CD14-positive monocyte (primary cell): ENCODE measurements at regions not wholly inside any gene's neighbourhood (a gene's known extent, or its start where the extent isn't known, plus 50 kb on each side); places are given as distances from the start of the nearest gene placed in this dataset.

Source experiments
- DNase-seq, 3 donors: peaks; one replicate each; pipeline ENCODE4 v3.0.0-alpha.2; 2011 to 2022
- H2AFZ ChIP-seq: 2 replicates; pipeline ENCODE4 v1.6.0; 2012; ENCODE audit warnings: mild to moderate bottlenecking, low read depth, low read length, inconsistent platforms; ENCODE audit not compliant: insufficient read depth, poor library complexity, severe bottlenecking
- H3K27ac ChIP-seq, 2 donors: 1 replicate in 1 of 2; 2 replicates in 1 of 2; pipeline ENCODE4 v1.5.1; 2012 to 2013; ENCODE audit warnings: low read length in 2 of 2, control low read depth in 1 of 2, inconsistent platforms in 1 of 2, low read depth in 1 of 2, mild to moderate bottlenecking in 1 of 2
- H3K27me3 ChIP-seq, 2 donors: one replicate each; pipeline versions ENCODE4 v1.6.0 to v1.6.1; 2011 to 2013; ENCODE audit warnings: low read length in 2 of 2; ENCODE audit not compliant: control insufficient read depth in 2 of 2, insufficient read depth in 2 of 2
- H3K36me3 ChIP-seq, 2 donors: replicated peaks in 1 of 2; 1 replicate in 1 of 2; 2 replicates in 1 of 2; pipeline versions ENCODE4 v1.5.1 to v1.6.1; 2012 to 2013; ENCODE audit warnings: low read length in 2 of 2, control low read depth in 1 of 2, inconsistent platforms in 1 of 2, mild to moderate bottlenecking in 1 of 2; ENCODE audit not compliant: insufficient read depth in 2 of 2, control insufficient read depth in 1 of 2
- H3K4me1 ChIP-seq, 2 donors: 1 replicate in 1 of 2; 2 replicates in 1 of 2; pipeline versions ENCODE4 v1.5.1 to v1.6.1; 2012 to 2013; ENCODE audit warnings: low read length in 2 of 2, control low read depth in 1 of 2, inconsistent platforms in 1 of 2, mild to moderate bottlenecking in 1 of 2, moderate library complexity in 1 of 2; ENCODE audit not compliant: insufficient read depth in 2 of 2, control insufficient read depth in 1 of 2
- H3K4me2 ChIP-seq: replicated peaks from 2 replicates; pipeline ENCODE3; 2012; ENCODE audit warnings: low read length, moderate library complexity, mild to moderate bottlenecking; ENCODE audit not compliant: poor library complexity, severe bottlenecking; ENCODE audit errors: extremely low read depth
- H3K4me3 ChIP-seq, 3 experiments: fragments of 200-600 bp in 1 of 3; sonication (generic) in 1 of 3; replicated peaks in 1 of 3; 1 replicate in 2 of 3; 2 replicates in 1 of 3; pipeline ENCODE4 v1.5.1; 2011 to 2013; ENCODE audit warnings: low read length in 3 of 3, mild to moderate bottlenecking in 3 of 3, control low read depth in 2 of 3, low read depth in 2 of 3, inconsistent platforms in 1 of 3, moderate library complexity in 1 of 3
- H3K79me2 ChIP-seq: 2 replicates; pipeline ENCODE4 v1.6.0; 2012; ENCODE audit warnings: mild to moderate bottlenecking, control low read depth, inconsistent platforms, low read length, moderate library complexity; ENCODE audit not compliant: insufficient read depth
- H3K9ac ChIP-seq: 2 replicates; pipeline ENCODE4 v1.6.0; 2017; ENCODE audit warnings: low read length, mild to moderate bottlenecking; ENCODE audit not compliant: insufficient read depth, poor library complexity, severe bottlenecking
- H3K9me3 ChIP-seq, 2 donors: replicated peaks in 1 of 2; 1 replicate in 1 of 2; 2 replicates in 1 of 2; pipeline versions ENCODE4 v1.5.1 to v1.6.1; 2012 to 2013; ENCODE audit warnings: low read length in 2 of 2, control low read depth in 1 of 2; ENCODE audit not compliant: control insufficient read depth in 1 of 2, insufficient read depth in 1 of 2
- H4K20me1 ChIP-seq: 2 replicates; pipeline ENCODE4 v1.6.0; 2012; ENCODE audit warnings: mild to moderate bottlenecking, low read length, control low read depth, moderate library complexity; ENCODE audit not compliant: insufficient read depth
- H3K27ac Mint-ChIP-seq, 7 donors: one replicate each; pipeline ENCODE4 v1.8.0; 2020; ENCODE audit warnings: mild to moderate bottlenecking in 7 of 7, mixed read lengths in 7 of 7, moderate library complexity in 6 of 7, inconsistent platforms in 2 of 7
- H3K27me3 Mint-ChIP-seq, 3 donors: one replicate each; pipeline ENCODE4 v1.8.0; 2021 to 2022; ENCODE audit warnings: low read depth in 3 of 3, mild to moderate bottlenecking in 3 of 3, mixed read lengths in 3 of 3, moderate library complexity in 3 of 3, inconsistent platforms in 1 of 3
- H3K36me3 Mint-ChIP-seq, 2 donors: one replicate each; pipeline ENCODE4 v1.8.0; 2020; ENCODE audit warnings: mixed read lengths in 2 of 2, inconsistent platforms in 1 of 2, mild to moderate bottlenecking in 1 of 2
- H3K4me1 Mint-ChIP-seq: one replicate; pipeline ENCODE4 v1.8.0; 2020; ENCODE audit warnings: mild to moderate bottlenecking, mixed read lengths
- H3K4me3 Mint-ChIP-seq, 2 donors: one replicate each; pipeline ENCODE4 v1.8.0; 2020; ENCODE audit warnings: mild to moderate bottlenecking in 2 of 2, mixed read lengths in 2 of 2, moderate library complexity in 1 of 2
- H3K9me3 Mint-ChIP-seq, 7 donors: one replicate each; pipeline ENCODE4 v1.8.0; 2020 to 2022; ENCODE audit warnings: mixed read lengths in 7 of 7, mild to moderate bottlenecking in 6 of 7, moderate library complexity in 6 of 7, inconsistent platforms in 2 of 7
- CTCF ChIP-seq: fragments of 200-600 bp; IDR thresholded peaks from one replicate; pipeline ENCODE4 v1.8.0; 2022; ENCODE audit warnings: antibody characterized with exemption, mild to moderate bottlenecking
- WGBS: methylation state at CpG from one replicate; pipeline ENCODE4 v1.1.5; 2013; ENCODE audit warnings: missing lambda C conversion rate; ENCODE audit not compliant: insufficient coverage; 5-methylcytosine and 5-hydroxymethylcytosine counted together
- intact Hi-C, 2 donors: fragments of 100-400 bp; cut with micrococcal nuclease; formaldehyde crosslinking; loops; one replicate each; pipeline versions ENCODE4 v1.15.0 to v1.15.1; 2023

GRCh38 chr16:79969458-79969857 is 368.9 kb upstream of the MAF start:
- peaks cover 0 to 10% of the 10 kb centered on the region in 2 donors for H3K4me1 ChIP-seq
- no peaks in the 10 kb centered on the region for H4K20me1 ChIP-seq
- no peak overlapping the region for H3K4me2 ChIP-seq
- Mint-ChIP-seq H3K27me3 (no peaks in the 10 kb centered on the region), H3K4me3 (no peak overlapping the region), H3K27ac (no peak overlapping the region), H3K9me3 (peaks cover 0 to 2% (median 0%) of the 10 kb centered on the region in 7 donors), H3K4me1 (peaks cover 19% of the 10 kb centered on the region), H3K36me3 (no peaks in the 10 kb centered on the region)
- H3K27me3 ChIP-seq = no peaks in the 10 kb centered on the region
- DNase-seq = no peak
- no peak overlapping the region for H3K27ac ChIP-seq
- H3K36me3 ChIP-seq = no peaks in the 10 kb centered on the region
- no peaks in the 10 kb centered on the region for H3K9me3 ChIP-seq
- WGBS = 100% methylated on average over 1 of the region's 5 CpGs
- no peak for TF ChIP-seq CTCF
- intact Hi-C loops = no loop called here
- H3K9ac ChIP-seq = no peak overlapping the region
- H2AFZ ChIP-seq = no peak overlapping the region
- H3K4me3 ChIP-seq = no peak overlapping the region
- no peaks in the 10 kb centered on the region for H3K79me2 ChIP-seq

DNA sequence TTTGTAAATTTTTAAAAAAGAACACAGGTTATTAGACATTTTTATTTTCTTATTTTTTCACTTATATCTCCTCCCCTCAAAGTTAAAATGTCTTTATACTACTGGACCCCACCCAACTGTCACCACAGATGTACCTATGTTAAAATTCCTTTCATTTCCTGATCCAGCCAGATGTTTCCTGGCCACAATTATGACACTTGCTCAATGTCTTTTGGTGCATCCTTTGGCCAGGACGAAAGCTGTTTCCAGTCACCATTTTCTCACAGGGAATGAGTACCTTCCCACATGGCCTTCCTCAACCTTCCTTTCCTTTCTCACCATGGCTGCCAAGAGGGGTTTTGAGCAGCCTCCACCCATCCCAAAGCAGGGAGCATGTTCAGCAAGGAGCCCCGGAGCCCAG is 365.7 kb upstream of the MAF start:
- H3K27ac Mint-ChIP-seq = no peak overlapping the region
- Histone ChIP-seq H3K4me1 (peaks cover 0 to 3% of the 10 kb centered on the region in 2 donors), H3K4me2 (no peak overlapping the region), H3K27me3 (no peaks in the 10 kb centered on the region), H3K79me2 (no peaks in the 10 kb centered on the region), H4K20me1 (no peaks in the 10 kb centered on the region), H3K4me3 (no peak overlapping the region), H3K36me3 (no peaks in the 10 kb centered on the region), H3K9ac (no peak overlapping the region), H3K9me3 (no peaks in the 10 kb centered on the region), H2AFZ (no peak overlapping the region), H3K27ac (no peak overlapping the region)
- peaks cover 10% of the 10 kb centered on the region for H3K4me1 Mint-ChIP-seq
- DNase-seq = no peak
- H3K27me3 Mint-ChIP-seq = peaks cover 0 to 1% (median 0%) of the 10 kb centered on the region in 3 donors
- no peak overlapping the region for H3K4me3 Mint-ChIP-seq
- WGBS = no CpG with 5 or more reads among the region's 2 CpGs
- intact Hi-C loops = no loop called here
- H3K36me3 Mint-ChIP-seq = no peaks in the 10 kb centered on the region
- TF ChIP-seq CTCF = no peak
- H3K9me3 Mint-ChIP-seq = peaks cover 0 to 6% (median 0%) of the 10 kb centered on the region in 7 donors
